Karpas-422 (cell line): ENCODE measurements at regions not wholly inside any gene's neighbourhood (a gene's known extent, or its start where the extent isn't known, plus 50 kb on each side); places are given as distances from the start of the nearest gene placed in this dataset.
"Not testable (repeated sequence)": the region's sequence is repeated elsewhere in the genome, so short reads cannot be mapped to it uniquely, and the experiment has no call there.

Source experiments
- DNase-seq: peaks from one replicate; pipeline ENCODE4 v3.0.0-alpha.2; 2015
- H2AFZ ChIP-seq: fragments of 200-600 bp; sonication (generic); 2 replicates; pipeline ENCODE4 v1.6.1; 2014; ENCODE audit warnings: antibody characterized with exemption, low read length, mixed read lengths
- H3K27ac ChIP-seq: fragments of 200-600 bp; sonication (generic); 2 replicates; pipeline ENCODE4 v1.5.1; 2014; ENCODE audit warnings: mild to moderate bottlenecking, low read length, moderate library complexity
- H3K27me3 ChIP-seq: fragments of 200-600 bp; sonication (generic); 2 replicates; pipeline ENCODE4 v1.6.1; 2014; ENCODE audit warnings: low read length, mixed read lengths
- H3K36me3 ChIP-seq: fragments of 200-600 bp; sonication (generic); 2 replicates; pipeline ENCODE4 v1.6.1; 2014; ENCODE audit warnings: low read length, mixed read lengths; ENCODE audit not compliant: insufficient read depth
- H3K4me1 ChIP-seq: fragments of 200-600 bp; sonication (generic); 2 replicates; pipeline ENCODE4 v1.6.1; 2014; ENCODE audit warnings: mild to moderate bottlenecking, low read length, mixed read lengths
- H3K4me2 ChIP-seq: fragments of 200-600 bp; sonication (generic); 2 replicates; pipeline ENCODE4 v1.6.1; 2014; ENCODE audit warnings: low read length, low read depth, mild to moderate bottlenecking; ENCODE audit not compliant: poor library complexity, severe bottlenecking
- H3K4me3 ChIP-seq: fragments of 200-600 bp; sonication (generic); 2 replicates; pipeline ENCODE4 v1.5.1; 2014; ENCODE audit warnings: mild to moderate bottlenecking, antibody characterized with exemption, low read length, mixed read lengths
- H3K79me2 ChIP-seq: fragments of 200-600 bp; sonication (generic); 2 replicates; pipeline ENCODE4 v1.6.1; 2014; ENCODE audit warnings: mild to moderate bottlenecking, low read length, mixed read lengths
- H3K9ac ChIP-seq: fragments of 200-600 bp; sonication (generic); 2 replicates; pipeline ENCODE4 v1.6.0; 2014; ENCODE audit warnings: low read length
- H3K9me2 ChIP-seq: fragments of 200-600 bp; sonication (generic), shearing (Covaris generic); replicated peaks from 2 replicates; pipeline ENCODE4 v1.6.0; 2014; ENCODE audit warnings: mild to moderate bottlenecking, low read length, moderate library complexity; ENCODE audit not compliant: insufficient read depth
- H3K9me3 ChIP-seq: fragments of 300-700, 200-600 bp; sonication (generic); 2 replicates; pipeline ENCODE4 v1.6.1; 2014; ENCODE audit warnings: low read length, mixed read lengths
- H4K20me1 ChIP-seq: fragments of 200-600 bp; sonication (generic); 2 replicates; pipeline ENCODE4 v1.6.1; 2014; ENCODE audit warnings: mild to moderate bottlenecking, antibody characterized with exemption, low read length, low read depth; ENCODE audit not compliant: insufficient read depth

- H3K79me2 ChIP-seq, result no peaks in the 10 kb centered on the region
- no peak overlapping the region for H3K9ac ChIP-seq
- no peaks in the 10 kb centered on the region for H3K36me3 ChIP-seq
- H3K9me3 ChIP-seq, result no peaks in the 10 kb centered on the region
- H2AFZ ChIP-seq, result no peak overlapping the region
- no peak overlapping the region for H3K27ac ChIP-seq
- no peak overlapping the region for H3K4me2 ChIP-seq
- no peaks in the 10 kb centered on the region for H3K27me3 ChIP-seq
- H3K9me2 ChIP-seq, result no peaks in the 10 kb centered on the region
- DNase-seq, result no peak
- no peak overlapping the region for H3K4me3 ChIP-seq
- H3K4me1 ChIP-seq, result no peaks in the 10 kb centered on the region
- no peaks in the 10 kb centered on the region for H4K20me1 ChIP-seq
Observed at GRCh38 chr4:137754652-137755471, 222.6 kb upstream of the PCDH18 start.

- Histone ChIP-seq H3K27me3 (no peaks in the 10 kb centered on the region), H3K36me3 (no peaks in the 10 kb centered on the region), H2AFZ (no peak overlapping the region), H3K9ac (no peak overlapping the region), H3K27ac (no peak overlapping the region), H3K4me3 (no peak overlapping the region), H3K4me1 (no peaks in the 10 kb centered on the region), H3K9me3 (no peaks in the 10 kb centered on the region), H3K79me2 (no peaks in the 10 kb centered on the region), H3K9me2 (no peaks in the 10 kb centered on the region), H4K20me1 (no peaks in the 10 kb centered on the region), H3K4me2 (no peak overlapping the region)
- no peak for DNase-seq
Observed at GRCh38 chr4:137749466-137749865, 217.2 kb upstream of the PCDH18 start.

GRCh38 chr4:137748616-137749015 lies 216.3 kb upstream of the PCDH18 start:
- Histone ChIP-seq H3K9me2 (no peaks in the 10 kb centered on the region), H3K36me3 (no peaks in the 10 kb centered on the region), H3K27me3 (no peaks in the 10 kb centered on the region), H3K4me3 (no peak overlapping the region), H3K9ac (no peak overlapping the region), H3K4me1 (no peaks in the 10 kb centered on the region), H3K27ac (no peak overlapping the region), H4K20me1 (no peaks in the 10 kb centered on the region), H3K9me3 (no peaks in the 10 kb centered on the region), H3K4me2 (no peak overlapping the region), H3K79me2 (no peaks in the 10 kb centered on the region), H2AFZ (no peak overlapping the region)
- DNase-seq, result no peak

GRCh38 chr4:137740141-137740540 lies 207.8 kb upstream of the PCDH18 start:
- Histone ChIP-seq H3K4me1 (no peaks in the 10 kb centered on the region), H3K9me2 (no peaks in the 10 kb centered on the region), H3K4me2 (no peak overlapping the region), H3K79me2 (no peaks in the 10 kb centered on the region), H3K27ac (no peak overlapping the region), H3K4me3 (no peak overlapping the region), H2AFZ (no peak overlapping the region), H3K27me3 (no peaks in the 10 kb centered on the region), H4K20me1 (no peaks in the 10 kb centered on the region), H3K36me3 (no peaks in the 10 kb centered on the region), H3K9ac (no peak overlapping the region), H3K9me3 (no peaks in the 10 kb centered on the region)
- no peak for DNase-seq

GRCh38 chr4:137739391-137739790 lies 207.1 kb upstream of the PCDH18 start:
- no peaks in the 10 kb centered on the region for H3K79me2 ChIP-seq
- no peak for DNase-seq
- H3K9me3 ChIP-seq, result no peaks in the 10 kb centered on the region
- H3K4me3 ChIP-seq, result no peak overlapping the region
- H3K27ac ChIP-seq, result no peak overlapping the region
- no peaks in the 10 kb centered on the region for H3K9me2 ChIP-seq
- no peak overlapping the region for H3K9ac ChIP-seq
- no peaks in the 10 kb centered on the region for H3K36me3 ChIP-seq
- H4K20me1 ChIP-seq, result no peaks in the 10 kb centered on the region
- H3K4me2 ChIP-seq, result no peak overlapping the region
- no peaks in the 10 kb centered on the region for H3K4me1 ChIP-seq
- no peak overlapping the region for H2AFZ ChIP-seq
- H3K27me3 ChIP-seq, result no peaks in the 10 kb centered on the region

- no peaks in the 10 kb centered on the region for H3K36me3 ChIP-seq
- no peaks in the 10 kb centered on the region for H3K27me3 ChIP-seq
- no peak overlapping the region for H2AFZ ChIP-seq
- H3K4me3 ChIP-seq, result no peak overlapping the region
- H3K9ac ChIP-seq, result no peak overlapping the region
- no peaks in the 10 kb centered on the region for H4K20me1 ChIP-seq
- H3K79me2 ChIP-seq, result no peaks in the 10 kb centered on the region
- H3K4me2 ChIP-seq, result no peak overlapping the region
- no peak overlapping the region for H3K27ac ChIP-seq
- H3K9me3 ChIP-seq, result no peaks in the 10 kb centered on the region
- no peaks in the 10 kb centered on the region for H3K4me1 ChIP-seq
- H3K9me2 ChIP-seq, result no peaks in the 10 kb centered on the region
- DNase-seq, result no peak
Observed at GRCh38 chr4:137738375-137738990, 206.2 kb upstream of the PCDH18 start.

GRCh38 chr4:137735561-137736104 lies 203.3 kb upstream of the PCDH18 start:
- H3K27ac ChIP-seq, result no peak overlapping the region
- H3K4me2 ChIP-seq, result no peak overlapping the region
- DNase-seq, result no peak
- H3K4me3 ChIP-seq, result no peak overlapping the region
- H3K4me1 ChIP-seq, result no peaks in the 10 kb centered on the region
- H3K36me3 ChIP-seq, result no peaks in the 10 kb centered on the region
- H3K9ac ChIP-seq, result no peak overlapping the region
- H3K9me3 ChIP-seq, result no peaks in the 10 kb centered on the region; the same call in 1 of the 2 replicates
- H4K20me1 ChIP-seq, result no peaks in the 10 kb centered on the region
- H2AFZ ChIP-seq, result no peak overlapping the region
- no peaks in the 10 kb centered on the region for H3K27me3 ChIP-seq
- no peaks in the 10 kb centered on the region for H3K79me2 ChIP-seq
- no peaks in the 10 kb centered on the region for H3K9me2 ChIP-seq

- not testable (repeated sequence) for H3K9me2 ChIP-seq, H3K4me1 ChIP-seq, H3K4me3 ChIP-seq, H3K4me2 ChIP-seq, H3K79me2 ChIP-seq, H3K36me3 ChIP-seq, H2AFZ ChIP-seq, H3K9ac ChIP-seq, H3K27me3 ChIP-seq, H4K20me1 ChIP-seq, H3K27ac ChIP-seq, H3K9me3 ChIP-seq
- peak; percentile 73 for DNase-seq
Observed at GRCh38 chr4:137733174-137734141, 201.2 kb upstream of the PCDH18 start.
